Right lobe of liver (tissue), 4 donors: ENCODE measurements at regions not wholly inside any gene's neighbourhood (a gene's known extent, or its start where the extent isn't known, plus 50 kb on each side); places are given as distances from the start of the nearest gene placed in this dataset.

ENCODE experiments used
- CTCF ChIP-seq, 4 donors: fragments of 200-600 bp in 3 of 4; fragments of 450-650 bp in 1 of 4; IDR thresholded peaks; one replicate each; pipeline versions ENCODE4 v1.5.1 to v1.8.0; 2016 to 2022; ENCODE audit warnings: antibody characterized with exemption in 4 of 4, mild to moderate bottlenecking in 2 of 4
- POLR2A ChIP-seq: fragments of 450-650 bp; IDR thresholded peaks from one replicate; pipeline ENCODE4 v1.6.1; 2017; ENCODE audit warnings: antibody characterized with exemption, mild to moderate bottlenecking
- donor health status: DM: no; HTN: no; CAD: no.
- donor health status: DM: no; HTN: no; CAD: no.
- donor health status: DM: no; HTN: yes; CAD: no.

- no peak for TF ChIP-seq CTCF (IDR thresholded peaks at IDR 0.05)
- no peak for TF ChIP-seq POLR2A
Observed at GRCh38 chr20:40941133-40941610, 87.5 kb upstream of the TOP1 start.
